NT2/D1 (cell line): ENCODE measurements at regions not wholly inside any gene's neighbourhood (a gene's known extent, or its start where the extent isn't known, plus 50 kb on each side); places are given as distances from the start of the nearest gene placed in this dataset.

Experiments
- YY1 ChIP-seq: IDR thresholded peaks from 2 replicates; pipeline ENCODE4 v1.6.1; 2011; ENCODE audit not compliant: insufficient read length, insufficient read depth
- ZNF274 ChIP-seq: IDR thresholded peaks from 2 replicates; pipeline ENCODE4 v1.6.1; 2011; ENCODE audit warnings: mild to moderate bottlenecking, low read depth, low read length

DNA sequence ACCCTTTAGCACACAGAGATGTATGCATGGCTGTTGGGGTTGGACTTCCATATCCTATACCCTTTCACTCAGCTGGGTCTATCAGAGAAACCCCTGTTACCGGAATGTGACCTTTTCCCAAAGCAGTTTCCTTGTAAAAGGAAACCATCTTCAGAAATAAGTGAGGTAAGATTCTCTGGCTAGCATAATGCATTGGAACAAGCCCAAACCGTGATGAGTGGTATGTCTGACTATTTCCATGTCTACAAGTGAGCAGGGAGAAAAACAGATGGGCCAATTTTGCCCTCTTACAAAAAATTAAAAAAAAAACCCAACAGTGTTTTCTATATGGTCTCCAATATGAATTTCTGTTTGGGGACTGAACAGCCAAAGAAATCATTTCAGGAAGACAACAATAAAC is 283.9 kb downstream of the SMARCA1 start:
- TF ChIP-seq ZNF274, result no peak
- no peak for TF ChIP-seq YY1
